DOHH2 (cell line): ENCODE measurements at regions not wholly inside any gene's neighbourhood (a gene's known extent, or its start where the extent isn't known, plus 50 kb on each side); places are given as distances from the start of the nearest gene placed in this dataset.

Experiments
- EZH2phosphoT487 ChIP-seq: fragments of 200-600 bp; sonication (generic); IDR thresholded peaks from 2 replicates; pipeline ENCODE4 v1.6.1; 2017; ENCODE audit warnings: borderline replicate concordance, mild to moderate bottlenecking, antibody characterized with exemption, low read length, moderate library complexity, mixed read lengths
- TF ChIP-seq, protein P1 (sequence below): fragments of 200-600 bp; sonication (generic); IDR thresholded peaks from one replicate; pipeline ENCODE4 v1.5.1; 2014; ENCODE audit warnings: antibody characterized with exemption, mild to moderate bottlenecking, low read depth, low read length; ENCODE audit not compliant: poor library complexity, severe bottlenecking

DNA sequence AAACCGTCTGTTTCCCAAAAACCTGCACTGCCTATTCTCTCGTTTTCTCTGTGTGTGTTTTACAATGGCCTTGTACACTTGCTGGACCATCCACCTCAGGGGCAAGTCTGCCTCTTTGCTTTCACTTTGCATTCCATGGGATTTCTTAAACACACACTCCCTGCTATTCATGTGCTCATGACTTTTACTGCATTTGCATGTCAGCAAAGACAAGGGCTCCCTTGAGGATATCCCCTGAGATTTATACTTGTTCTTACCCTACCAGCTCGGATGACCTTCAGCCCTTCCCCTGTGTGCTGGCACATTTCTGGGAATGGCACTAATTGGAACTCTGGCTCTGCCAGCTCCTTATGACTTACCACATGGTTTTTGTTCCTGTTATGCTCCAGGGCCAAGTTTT lies 386.9 kb downstream of the AMY1C start:
- TF ChIP-seq, protein P1, sequence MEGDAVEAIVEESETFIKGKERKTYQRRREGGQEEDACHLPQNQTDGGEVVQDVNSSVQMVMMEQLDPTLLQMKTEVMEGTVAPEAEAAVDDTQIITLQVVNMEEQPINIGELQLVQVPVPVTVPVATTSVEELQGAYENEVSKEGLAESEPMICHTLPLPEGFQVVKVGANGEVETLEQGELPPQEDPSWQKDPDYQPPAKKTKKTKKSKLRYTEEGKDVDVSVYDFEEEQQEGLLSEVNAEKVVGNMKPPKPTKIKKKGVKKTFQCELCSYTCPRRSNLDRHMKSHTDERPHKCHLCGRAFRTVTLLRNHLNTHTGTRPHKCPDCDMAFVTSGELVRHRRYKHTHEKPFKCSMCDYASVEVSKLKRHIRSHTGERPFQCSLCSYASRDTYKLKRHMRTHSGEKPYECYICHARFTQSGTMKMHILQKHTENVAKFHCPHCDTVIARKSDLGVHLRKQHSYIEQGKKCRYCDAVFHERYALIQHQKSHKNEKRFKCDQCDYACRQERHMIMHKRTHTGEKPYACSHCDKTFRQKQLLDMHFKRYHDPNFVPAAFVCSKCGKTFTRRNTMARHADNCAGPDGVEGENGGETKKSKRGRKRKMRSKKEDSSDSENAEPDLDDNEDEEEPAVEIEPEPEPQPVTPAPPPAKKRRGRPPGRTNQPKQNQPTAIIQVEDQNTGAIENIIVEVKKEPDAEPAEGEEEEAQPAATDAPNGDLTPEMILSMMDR, result no peak
- no peak for TF ChIP-seq EZH2phosphoT487
